ENCODE measurements at regions not wholly inside any gene's neighbourhood (a gene's known extent, or its start where the extent isn't known, plus 50 kb on each side); places are given as distances from the start of the nearest gene placed in this dataset.

DNA sequence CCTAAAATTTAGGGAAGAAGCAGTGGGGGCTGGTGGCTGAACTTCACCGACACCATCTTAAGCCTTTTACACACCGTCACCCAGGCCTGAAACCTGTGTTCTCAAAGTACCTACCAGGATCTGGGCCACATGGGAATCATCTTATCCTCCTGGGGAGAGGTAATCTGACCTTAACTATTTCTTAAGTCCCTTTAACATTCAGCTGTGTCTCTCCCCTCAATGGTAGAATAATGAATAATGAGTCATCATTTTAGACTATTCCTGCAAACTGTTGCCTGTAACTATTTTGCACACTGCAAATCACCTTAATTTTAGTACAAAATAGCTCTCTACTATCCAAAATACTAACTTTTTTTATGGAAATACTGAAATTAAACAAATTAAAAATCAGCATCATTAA is 149.4 kb upstream of the KLF7 start:
- no peak for TF ChIP-seq CTCF (conservative IDR thresholded peaks at IDR 0.05; ENCODE audit: low read length)
- no peak for TF ChIP-seq EZH2phosphoT487 (IDR thresholded peaks at IDR 0.05; ENCODE audit: borderline replicate concordance)

Data from Loucy (cell line).